ENCODE measurements at regions not wholly inside any gene's neighbourhood (a gene's known extent, or its start where the extent isn't known, plus 50 kb on each side); places are given as distances from the start of the nearest gene placed in this dataset.

- no peaks in the 10 kb centered on the region for H3K27me3 ChIP-seq
- no peaks in the 10 kb centered on the region for H3K4me1 ChIP-seq (ENCODE audit: insufficient read depth)
- no peak overlapping the region for H3K27ac ChIP-seq
- no peak for DNase-seq
- WGBS, 3 donors = 94 to 96% (median 95%) methylated on average over 3 of the region's 3 CpGs
- no peaks in the 10 kb centered on the region for H3K36me3 ChIP-seq
- TF ChIP-seq CTCF (IDR thresholded peaks at IDR 0.05) = no peak
- no peak for TF ChIP-seq POLR2A (IDR thresholded peaks at IDR 0.05)
- no peak for TF ChIP-seq EP300 (IDR thresholded peaks at IDR 0.05)
- no peak overlapping the region for H3K4me3 ChIP-seq
- intact Hi-C loops (cut with DNase I) = no loop called here
- no peaks in the 10 kb centered on the region for H3K9me3 ChIP-seq
Measured at GRCh38 chr2:144950899-144951560, 431.1 kb upstream of the ZEB2 start.

- Histone ChIP-seq H3K4me3 (no peak overlapping the region), H3K9me3 (no peaks in the 10 kb centered on the region), H3K27me3 (no peaks in the 10 kb centered on the region), H3K4me1 (ENCODE audit: insufficient read depth) (peaks cover 1% of the 10 kb centered on the region), H3K36me3 (no peaks in the 10 kb centered on the region), H3K27ac (no peak overlapping the region)
- no peak for TF ChIP-seq POLR2A (IDR thresholded peaks at IDR 0.05)
- no peak for TF ChIP-seq EP300 (IDR thresholded peaks at IDR 0.05)
- no peak for TF ChIP-seq CTCF (IDR thresholded peaks at IDR 0.05)
- 90 to 99% (median 93%) methylated on average over 2 of the region's 2 CpGs for WGBS, 3 donors
- intact Hi-C loops (cut with DNase I) = no loop called here
- DNase-seq = no peak
Measured at GRCh38 chr2:144948205-144948855, 428.4 kb upstream of the ZEB2 start.

GRCh38 chr2:144947709-144948037 is 427.8 kb upstream of the ZEB2 start:
- WGBS, 3 donors = 60 to 69% (median 68%) methylated on average over 2 of the region's 2 CpGs

GRCh38 chr2:144946263-144946662 is 426.3 kb upstream of the ZEB2 start:
- WGBS, 3 donors = 83 to 100% (median 94%) methylated on average over 1 of the region's 1 CpG

More at GRCh38 chr2:144947709-144948037, 427.8 kb upstream of the ZEB2 start:
- H3K4me1 ChIP-seq (ENCODE audit: insufficient read depth) = peaks cover 1% of the 10 kb centered on the region
- no peaks in the 10 kb centered on the region for H3K9me3 ChIP-seq
- TF ChIP-seq EP300 (IDR thresholded peaks at IDR 0.05) = no peak
- no peak overlapping the region for H3K4me3 ChIP-seq
- no peak for DNase-seq
- H3K36me3 ChIP-seq = no peaks in the 10 kb centered on the region
- intact Hi-C loops (cut with DNase I) = no loop called here
- H3K27me3 ChIP-seq = no peaks in the 10 kb centered on the region
- H3K27ac ChIP-seq = no peak overlapping the region

More at GRCh38 chr2:144946263-144946662, 426.3 kb upstream of the ZEB2 start:
- intact Hi-C loops (cut with DNase I) = no loop called here
- no peak for DNase-seq
- H3K36me3 ChIP-seq = no peaks in the 10 kb centered on the region
- H3K27me3 ChIP-seq = no peaks in the 10 kb centered on the region
- no peak overlapping the region for H3K4me3 ChIP-seq
- H3K4me1 ChIP-seq (ENCODE audit: insufficient read depth) = peaks cover 1% of the 10 kb centered on the region
- no peaks in the 10 kb centered on the region for H3K9me3 ChIP-seq
- TF ChIP-seq POLR2A (IDR thresholded peaks at IDR 0.05) = no peak
- TF ChIP-seq CTCF (IDR thresholded peaks at IDR 0.05) = no peak
- TF ChIP-seq EP300 (IDR thresholded peaks at IDR 0.05) = no peak
- H3K27ac ChIP-seq = no peak overlapping the region
